Duodenal mucosa (tissue), 2 donors: ENCODE measurements at regions not wholly inside any gene's neighbourhood (a gene's known extent, or its start where the extent isn't known, plus 50 kb on each side); places are given as distances from the start of the nearest gene placed in this dataset.

Experiments used
- H3K27ac ChIP-seq: one replicate; pipeline ENCODE4 v1.7.0; 2013; ENCODE audit warnings: low read depth, low read length
- H3K27me3 ChIP-seq, 2 donors: one replicate each; pipeline ENCODE4 v1.7.0; 2013; ENCODE audit warnings: low read length in 2 of 2, control low read depth in 1 of 2; ENCODE audit not compliant: insufficient read depth in 2 of 2, control insufficient read depth in 1 of 2
- H3K36me3 ChIP-seq, 2 donors: one replicate each; pipeline ENCODE4 v1.7.0; 2013; ENCODE audit warnings: low read length in 2 of 2, control low read depth in 1 of 2; ENCODE audit not compliant: insufficient read depth in 2 of 2, control insufficient read depth in 1 of 2
- H3K4me1 ChIP-seq, 2 donors: one replicate each; pipeline ENCODE4 v1.7.0; 2013; ENCODE audit warnings: low read length in 2 of 2, control low read depth in 1 of 2; ENCODE audit not compliant: insufficient read depth in 2 of 2, control insufficient read depth in 1 of 2
- H3K4me3 ChIP-seq, 2 donors: one replicate each; pipeline ENCODE4 v1.7.0; 2013; ENCODE audit warnings: low read length in 2 of 2, low read depth in 1 of 2
- H3K9ac ChIP-seq, 2 donors: one replicate each; pipeline ENCODE4 v1.7.0; 2013; ENCODE audit warnings: low read length in 2 of 2, low read depth in 1 of 2
- H3K9me3 ChIP-seq, 2 donors: one replicate each; pipeline ENCODE4 v1.7.0; 2013; ENCODE audit warnings: low read length in 2 of 2, control low read depth in 1 of 2; ENCODE audit not compliant: control insufficient read depth in 1 of 2

DNA sequence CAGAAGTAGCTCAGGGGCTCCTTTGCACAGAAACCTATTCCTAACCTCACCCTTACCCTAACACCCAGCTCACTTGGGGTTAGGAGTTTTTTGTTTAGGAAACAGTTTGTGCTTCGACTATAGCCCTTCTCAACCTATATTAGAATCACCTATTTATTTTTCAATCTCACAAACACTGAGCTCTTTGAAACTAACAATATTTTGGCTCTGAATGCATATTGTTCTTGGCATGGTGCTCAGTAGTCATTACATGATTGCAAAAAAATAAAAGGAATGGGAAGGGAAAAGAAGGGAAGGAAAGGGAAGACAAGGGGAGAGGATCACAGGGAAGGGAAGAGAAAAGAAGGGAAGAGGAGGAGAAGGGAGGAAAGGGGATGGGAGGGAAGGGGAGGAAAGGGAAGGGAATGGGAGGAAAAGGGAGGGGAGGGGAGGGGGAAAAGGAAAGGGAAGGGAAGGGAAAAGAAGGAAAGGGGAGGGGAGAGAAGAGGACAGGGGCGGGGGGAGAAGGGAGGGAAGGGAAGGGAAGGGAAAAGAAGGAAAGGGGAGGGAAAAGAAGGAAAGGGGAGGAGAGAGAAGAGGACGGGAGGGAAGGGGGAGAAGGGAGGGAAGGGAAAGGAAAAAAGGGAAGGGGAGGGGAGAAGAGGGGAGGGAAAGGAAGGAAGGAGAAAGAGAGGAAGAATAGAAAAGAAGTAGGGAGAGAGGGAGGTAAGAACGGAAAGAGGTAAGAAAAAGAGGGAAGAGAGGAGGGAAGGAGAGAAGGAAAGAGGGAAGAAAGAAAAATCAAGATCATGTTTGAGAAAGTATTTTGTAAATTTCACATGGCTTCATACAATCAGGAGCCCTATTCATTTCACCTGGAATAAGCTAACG is 484.1 kb upstream of the NFIA start:
- Histone ChIP-seq H3K36me3 (no peaks in the 10 kb centered on the region), H3K4me3 (no peak overlapping the region), H3K9ac (no peak overlapping the region), H3K27ac (no peak overlapping the region), H3K4me1 (no peaks in the 10 kb centered on the region), H3K27me3 (no peaks in the 10 kb centered on the region), H3K9me3 (no peaks in the 10 kb centered on the region)

DNA sequence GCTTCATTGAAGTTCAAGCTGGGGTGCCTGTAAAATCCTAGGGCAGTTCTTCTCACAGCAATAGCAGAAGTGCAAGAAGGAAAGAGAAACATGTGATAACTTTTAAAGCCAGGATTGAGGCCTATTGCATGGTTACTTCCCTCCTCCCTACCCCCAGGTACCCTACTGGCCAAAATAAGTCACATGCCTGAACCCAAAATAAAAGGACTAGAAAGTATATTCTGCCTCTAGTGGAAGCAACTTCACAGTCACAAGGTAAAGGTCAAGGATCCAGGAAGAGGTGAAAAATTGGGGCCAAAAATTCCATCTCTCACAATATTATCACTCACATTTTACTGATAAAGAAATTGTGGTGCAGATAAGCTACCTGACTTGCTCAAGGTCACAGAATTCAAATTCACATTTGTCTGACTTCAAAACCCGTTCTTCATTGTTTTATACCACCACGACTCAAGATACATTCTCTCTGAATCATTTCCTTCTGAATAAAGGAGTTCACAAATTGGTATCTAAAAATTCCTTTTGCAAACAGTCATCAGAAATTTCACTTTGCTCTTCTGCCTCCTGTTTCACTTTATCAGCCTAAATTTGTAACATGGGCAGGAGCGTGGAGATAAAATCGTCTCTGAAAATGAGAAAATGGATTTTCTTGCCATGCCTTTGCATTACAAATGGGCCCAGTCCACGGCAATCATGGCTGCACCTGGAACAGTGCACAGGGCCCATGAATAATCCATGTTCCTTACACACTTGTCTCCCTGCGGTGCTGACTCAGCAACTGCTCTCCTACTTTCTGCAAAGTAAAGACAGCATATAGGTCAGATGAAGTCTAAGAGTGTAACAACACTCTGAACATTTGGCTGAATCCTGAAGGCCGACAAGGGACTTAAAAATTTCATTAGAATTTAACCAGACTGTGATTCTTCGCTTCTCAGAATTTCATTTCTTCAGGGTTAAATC is 485.3 kb upstream of the NFIA start:
- H3K9me3 ChIP-seq, result no peaks in the 10 kb centered on the region
- no peak overlapping the region for H3K9ac ChIP-seq
- H3K4me1 ChIP-seq, result no peaks in the 10 kb centered on the region
- H3K4me3 ChIP-seq, result no peak overlapping the region
- no peaks in the 10 kb centered on the region for H3K36me3 ChIP-seq
- H3K27me3 ChIP-seq, result no peaks in the 10 kb centered on the region
- no peak overlapping the region for H3K27ac ChIP-seq

DNA sequence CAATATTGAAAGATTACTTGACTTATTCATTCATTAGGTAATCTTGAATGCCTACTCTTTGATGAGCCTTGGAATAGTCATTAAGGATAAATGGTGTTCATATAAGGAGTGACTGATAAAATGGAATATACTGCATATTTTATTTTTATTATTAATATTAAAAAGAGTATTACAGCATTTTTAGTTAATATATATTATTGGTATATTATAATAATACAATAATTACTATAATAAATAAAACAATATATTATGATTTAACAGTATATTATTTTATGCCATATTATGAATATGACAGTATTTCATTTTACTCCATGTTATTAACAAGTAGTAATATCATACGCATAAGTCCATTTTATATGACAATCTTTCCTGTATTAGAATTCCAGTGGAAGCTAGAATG is 490.8 kb upstream of the NFIA start:
- H3K4me1 ChIP-seq, result no peaks in the 10 kb centered on the region
- no peak overlapping the region for H3K4me3 ChIP-seq
- no peak overlapping the region for H3K27ac ChIP-seq
- H3K27me3 ChIP-seq, result no peaks in the 10 kb centered on the region
- no peaks in the 10 kb centered on the region for H3K36me3 ChIP-seq
- H3K9me3 ChIP-seq, result no peaks in the 10 kb centered on the region
- H3K9ac ChIP-seq, result no peak overlapping the region

DNA sequence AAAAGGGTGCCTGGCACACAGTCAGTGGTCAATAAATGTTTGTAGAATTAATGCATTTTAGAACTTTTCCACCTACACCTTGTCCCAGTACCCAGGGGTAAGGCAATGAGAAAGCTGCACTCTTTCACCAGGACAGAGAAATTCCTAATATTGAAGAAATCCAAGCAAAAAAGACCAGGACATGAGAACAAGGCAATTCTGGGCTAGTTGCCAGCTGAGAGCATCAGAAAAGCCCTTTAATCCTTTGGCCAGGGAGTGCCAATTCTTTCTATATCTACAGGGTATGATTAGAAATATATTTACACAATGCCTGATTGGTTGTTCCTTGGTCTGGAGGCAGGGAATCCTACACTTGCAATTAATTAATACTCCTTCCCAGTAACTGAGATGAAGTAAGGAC is 492.4 kb upstream of the NFIA start:
- no peaks in the 10 kb centered on the region for H3K4me1 ChIP-seq
- H3K9ac ChIP-seq, result no peak overlapping the region
- no peaks in the 10 kb centered on the region for H3K9me3 ChIP-seq
- no peak overlapping the region for H3K4me3 ChIP-seq
- H3K27ac ChIP-seq, result no peak overlapping the region
- no peaks in the 10 kb centered on the region for H3K36me3 ChIP-seq
- no peaks in the 10 kb centered on the region for H3K27me3 ChIP-seq

DNA sequence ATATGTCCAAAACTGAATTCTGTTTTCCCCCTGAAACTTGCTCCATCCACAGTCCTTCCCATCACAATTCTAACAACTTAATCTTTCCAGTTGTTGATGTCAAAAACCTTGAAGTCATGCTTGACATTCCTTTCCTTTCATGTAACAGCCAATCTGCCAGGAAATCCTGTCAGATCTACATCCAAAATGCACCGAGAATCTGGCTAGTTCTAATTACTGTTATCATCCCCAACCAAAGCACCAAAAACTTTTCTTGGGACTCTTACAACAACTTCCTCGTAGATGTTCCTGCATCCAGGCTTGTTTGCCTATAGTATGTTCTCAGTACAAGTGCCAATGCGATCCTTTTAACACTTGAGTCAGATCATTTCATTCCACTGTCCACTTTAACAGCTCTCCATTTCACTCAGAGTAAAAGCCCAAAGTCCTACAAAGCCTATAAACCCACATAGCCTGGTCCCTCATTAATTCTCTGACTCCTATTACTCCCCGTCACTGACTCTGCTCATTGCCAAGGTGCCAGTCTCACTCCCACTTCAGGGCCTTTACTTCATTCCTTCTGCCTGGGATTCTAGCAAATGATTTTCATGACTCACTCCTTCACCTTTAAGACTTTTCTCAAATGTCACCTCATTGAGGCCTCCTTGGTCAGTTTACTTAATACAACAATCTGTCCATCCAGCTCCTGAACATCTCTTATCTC is 493.2 kb upstream of the NFIA start:
- Histone ChIP-seq H3K9ac (no peak overlapping the region), H3K4me3 (no peak overlapping the region), H3K9me3 (peaks cover 0 to 3% of the 10 kb centered on the region in 2 donors), H3K4me1 (no peaks in the 10 kb centered on the region), H3K27ac (no peak overlapping the region), H3K36me3 (no peaks in the 10 kb centered on the region), H3K27me3 (no peaks in the 10 kb centered on the region)

DNA sequence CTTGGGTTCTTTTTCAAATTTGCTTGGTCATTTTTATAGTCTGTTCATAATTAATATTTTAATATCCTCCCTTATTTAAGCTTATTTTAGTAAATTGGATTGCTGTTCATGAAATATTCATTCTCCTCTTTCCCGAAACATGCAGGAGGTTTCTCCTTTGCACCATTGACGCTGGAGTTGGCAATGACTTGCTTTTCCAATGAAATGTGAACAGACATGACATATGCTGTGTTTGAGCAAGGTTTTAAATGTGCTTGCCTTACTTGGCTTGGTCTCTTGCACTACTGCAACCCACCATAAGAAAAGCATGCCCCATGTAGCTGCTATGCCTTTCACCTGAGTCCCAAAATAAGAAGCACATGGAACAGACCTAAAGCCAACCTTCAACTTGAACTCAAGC is 498.0 kb upstream of the NFIA start:
- no peak overlapping the region for H3K27ac ChIP-seq
- no peak overlapping the region for H3K4me3 ChIP-seq
- peaks cover 0 to 3% of the 10 kb centered on the region in 2 donors for H3K9me3 ChIP-seq
- no peaks in the 10 kb centered on the region for H3K4me1 ChIP-seq
- H3K9ac ChIP-seq, result no peak overlapping the region
- H3K27me3 ChIP-seq, result no peaks in the 10 kb centered on the region
- no peaks in the 10 kb centered on the region for H3K36me3 ChIP-seq

DNA sequence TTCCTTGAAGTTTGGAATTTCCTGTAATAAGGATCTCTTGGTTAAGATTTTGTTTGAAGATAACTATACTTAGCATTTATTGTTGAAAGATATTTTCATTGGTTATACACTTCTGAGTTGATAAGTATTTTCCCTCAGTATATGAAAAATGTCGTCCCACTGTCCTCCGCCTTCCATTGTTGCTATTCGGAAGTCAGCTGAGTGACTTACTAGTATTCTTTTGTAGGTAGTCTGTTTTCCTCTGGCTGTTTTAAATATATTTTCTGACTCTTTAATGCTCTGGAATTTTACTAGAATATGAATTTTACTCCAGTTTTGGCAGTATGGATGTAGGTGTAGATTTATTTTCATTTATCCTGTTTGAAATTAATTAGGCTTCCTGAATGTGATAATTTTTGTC is 498.7 kb upstream of the NFIA start:
- no peak overlapping the region for H3K4me3 ChIP-seq
- H3K27me3 ChIP-seq, result no peaks in the 10 kb centered on the region
- H3K4me1 ChIP-seq, result no peaks in the 10 kb centered on the region
- H3K27ac ChIP-seq, result no peak overlapping the region
- H3K36me3 ChIP-seq, result no peaks in the 10 kb centered on the region
- peaks cover 0 to 3% of the 10 kb centered on the region in 2 donors for H3K9me3 ChIP-seq
- H3K9ac ChIP-seq, result no peak overlapping the region

DNA sequence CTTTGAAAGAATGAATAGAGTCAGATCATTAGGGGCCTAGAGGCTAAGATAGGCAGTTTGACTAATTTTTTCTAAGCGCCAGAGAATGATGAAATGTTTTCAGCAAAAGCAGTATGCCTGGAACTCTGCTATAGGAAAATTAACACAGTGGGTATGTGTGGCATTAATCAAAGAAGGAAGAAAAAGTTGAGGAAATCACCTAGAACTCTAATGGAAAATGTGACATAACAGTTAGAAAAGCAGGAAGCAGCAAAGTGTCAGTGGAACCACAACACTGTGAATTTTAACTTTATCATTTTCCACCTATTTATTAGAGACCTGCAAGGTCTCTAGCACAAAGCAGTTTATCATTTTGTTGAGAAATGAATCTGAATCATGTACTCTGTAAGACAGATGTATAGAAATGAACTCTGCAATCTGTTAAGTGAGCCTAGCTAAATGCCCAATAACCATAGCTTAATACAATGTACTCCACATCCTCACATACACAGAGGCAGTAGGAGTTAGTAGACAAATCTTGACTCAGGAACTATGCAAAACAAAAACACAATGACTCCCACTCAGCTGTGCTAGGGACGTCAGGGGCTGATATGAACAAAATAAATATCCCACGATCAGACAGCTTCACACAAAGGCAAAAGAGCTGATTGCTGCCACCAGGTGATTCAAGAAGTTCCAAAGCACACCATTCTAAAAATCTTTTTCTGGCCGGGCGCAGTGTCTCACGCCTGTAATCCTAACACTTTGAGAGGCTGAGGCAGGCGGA is 500.7 kb upstream of the NFIA start:
- Histone ChIP-seq H3K36me3 (no peaks in the 10 kb centered on the region), H3K27me3 (no peaks in the 10 kb centered on the region), H3K4me1 (no peaks in the 10 kb centered on the region), H3K27ac (no peak overlapping the region), H3K9me3 (peaks cover 0 to 3% of the 10 kb centered on the region in 2 donors), H3K9ac (no peak overlapping the region), H3K4me3 (no peak overlapping the region)

DNA sequence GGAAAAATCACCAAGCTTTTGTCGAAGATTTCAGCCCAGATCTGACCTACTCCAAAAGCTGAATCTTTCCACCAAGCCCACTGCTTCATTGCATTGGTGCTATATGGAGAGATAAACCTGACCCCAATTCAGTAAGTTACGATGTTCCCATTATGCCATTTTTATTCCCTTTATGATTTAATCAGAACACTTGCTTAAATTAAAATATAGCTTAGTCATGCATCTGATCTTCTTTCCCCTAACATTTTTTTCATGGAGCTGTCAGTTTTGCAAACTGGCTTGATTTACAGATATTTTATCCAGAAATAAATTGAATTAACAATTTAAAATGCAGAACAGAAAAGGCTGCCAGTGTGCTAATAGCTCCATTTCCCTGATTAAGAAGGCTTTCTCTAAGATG is 503.5 kb upstream of the C1orf87 start:
- Histone ChIP-seq H3K4me1 (no peaks in the 10 kb centered on the region), H3K27ac (no peak overlapping the region)

More for the DNA sequence above, 503.5 kb upstream of the C1orf87 start:
- Histone ChIP-seq H3K27me3 (no peaks in the 10 kb centered on the region), H3K4me3 (no peak overlapping the region), H3K9me3 (no peaks in the 10 kb centered on the region), H3K9ac (no peak overlapping the region), H3K36me3 (no peaks in the 10 kb centered on the region)
